GM23338 (cell line): ENCODE measurements at regions not wholly inside any gene's neighbourhood (a gene's known extent, or its start where the extent isn't known, plus 50 kb on each side); places are given as distances from the start of the nearest gene placed in this dataset.

Experiments
- CREB1 ChIP-seq: fragments of 250-450 bp; sonication (Bioruptor Pico); IDR thresholded peaks from 2 replicates; pipeline ENCODE4 v1.5.0; 2020; ENCODE audit warnings: low read depth, mild to moderate bottlenecking, moderate library complexity
- CTCF ChIP-seq, 2 experiments: fragments of 200-600 bp in 1 of 2; sonication (generic) in 1 of 2; conservative IDR thresholded peaks; 2 replicates each; pipeline versions ENCODE4 v1.5.1 to v1.6.1; 2016 to 2017; ENCODE audit warnings: antibody characterized with exemption in 2 of 2, low read depth in 2 of 2, mild to moderate bottlenecking in 2 of 2, moderate library complexity in 1 of 2
- ETS1 ChIP-seq: IDR thresholded peaks from 2 replicates; pipeline ENCODE4 v1.6.1; 2016; ENCODE audit warnings: antibody characterized with exemption
- EZH2phosphoT487 ChIP-seq: fragments of 200-600 bp; sonication (generic); IDR thresholded peaks from one replicate; pipeline ENCODE4 v1.8.1; 2018; ENCODE audit warnings: antibody characterized with exemption; ENCODE audit not compliant: unreplicated experiment
- POLR2AphosphoS5 ChIP-seq: IDR thresholded peaks from 2 replicates; pipeline ENCODE4 v1.6.1; 2016; ENCODE audit warnings: antibody characterized with exemption, low read depth
- REST ChIP-seq: IDR thresholded peaks from one replicate; pipeline ENCODE4 v1.6.1; 2018; ENCODE audit warnings: antibody characterized with exemption; ENCODE audit not compliant: unreplicated experiment
- STAT1 ChIP-seq: IDR thresholded peaks from one replicate; pipeline ENCODE4 v1.6.1; 2016; ENCODE audit warnings: antibody characterized with exemption; ENCODE audit not compliant: unreplicated experiment

DNA sequence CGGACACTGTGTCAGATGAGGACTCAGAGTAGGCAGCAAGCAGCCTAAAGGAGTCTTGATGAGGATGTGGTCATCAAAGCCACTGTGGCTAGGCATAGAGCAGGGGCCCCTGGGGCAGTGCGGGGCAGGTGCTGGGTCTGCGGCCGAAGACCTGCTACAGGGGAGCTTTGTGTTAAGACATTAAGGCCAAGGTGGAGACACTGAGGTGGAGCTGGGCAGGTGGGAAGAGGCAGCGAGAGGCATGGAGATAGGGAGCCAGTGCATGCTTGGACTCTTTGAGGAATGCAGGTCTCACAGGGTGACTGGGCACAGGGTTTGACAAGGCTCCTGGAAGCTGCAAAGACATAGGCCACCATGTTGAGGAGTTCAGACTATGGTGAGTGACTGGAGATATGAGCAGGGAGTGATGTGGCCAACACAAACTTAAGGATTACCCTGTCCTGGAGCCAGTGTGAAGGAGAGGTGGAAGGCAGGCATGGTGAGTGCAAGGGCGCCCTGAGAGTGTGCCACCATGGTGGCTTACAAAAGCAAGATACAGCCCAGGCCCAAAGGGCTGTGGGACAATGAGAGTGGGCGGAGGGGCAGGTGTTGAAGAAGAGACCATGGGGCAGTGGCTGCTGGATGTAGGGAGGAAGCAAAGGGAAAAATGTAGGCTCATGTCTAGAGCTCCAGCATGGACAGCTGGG lies 450.9 kb upstream of the HS6ST1 start:
- TF ChIP-seq POLR2AphosphoS5 (no peak), CTCF (conservative IDR thresholded peaks at IDR 0.05; ENCODE audit: low read depth in 2 of 2) (no peak), REST (no peak), EZH2phosphoT487 (no peak), CREB1 (no peak), ETS1 (no peak), STAT1 (no peak)
